H1 (cell line): ENCODE measurements at regions not wholly inside any gene's neighbourhood (a gene's known extent, or its start where the extent isn't known, plus 50 kb on each side); places are given as distances from the start of the nearest gene placed in this dataset.

Experiments used
- CTCF ChIA-PET: fragments of 300-600 bp; sonication (Branson Sonifier 250); formaldehyde crosslinking; loops from one replicate; lab custom pipeline; 2021; ENCODE audit not compliant: partially characterized antibody; lab: Charles Lee
- POLR2A ChIA-PET: fragments of 300-600 bp; sonication (Branson Sonifier 250); formaldehyde crosslinking; loops from one replicate; lab custom pipeline; 2021; ENCODE audit warnings: inconsistent platforms; ENCODE audit not compliant: partially characterized antibody; lab: Charles Lee
- DNase-seq, 2 experiments: peaks; one replicate each; pipeline versions ENCODE4 v3.0.0 to v3.0.0-alpha.2; 2010 to 2022; ENCODE audit warnings: low spot score in 2 of 2, low read depth in 1 of 2, mixed read lengths in 1 of 2
- FAIRE-seq: peaks from 2 replicates; lab custom pipeline; 2011; peaks lifted over from hg19 to GRCh38; lab: Jason Lieb, UNC
- H2AFZ ChIP-seq: 2 replicates; pipeline ENCODE4 v1.8.1; 2012; ENCODE audit warnings: low read length, inconsistent platforms
- H2AK5ac ChIP-seq: 2 replicates; pipeline ENCODE4 v1.6.1; 2013; ENCODE audit warnings: low read depth, low read length
- H2BK120ac ChIP-seq: replicated peaks from 2 replicates; pipeline ENCODE3; 2013; ENCODE audit warnings: low read depth, low read length, inconsistent platforms
- H2BK12ac ChIP-seq: 2 replicates; pipeline ENCODE4 v1.6.1; 2013; ENCODE audit warnings: low read depth, low read length
- H2BK15ac ChIP-seq: 2 replicates; pipeline ENCODE4 v1.6.1; 2013; ENCODE audit warnings: low read length
- H2BK20ac ChIP-seq: 2 replicates; pipeline ENCODE4 v1.6.1; 2013; ENCODE audit warnings: low read length
- H2BK5ac ChIP-seq: 2 replicates; pipeline ENCODE4 v1.6.1; 2013; ENCODE audit warnings: low read depth, low read length
- H3K14ac ChIP-seq: 2 replicates; pipeline ENCODE4 v1.6.1; 2013; ENCODE audit warnings: inconsistent platforms; ENCODE audit not compliant: insufficient read length
- H3K18ac ChIP-seq: 2 replicates; pipeline ENCODE4 v1.6.1; 2013; ENCODE audit warnings: low read length; ENCODE audit errors: extremely low read depth
- H3K23ac ChIP-seq: 2 replicates; pipeline ENCODE4 v1.6.1; 2013; ENCODE audit warnings: inconsistent platforms; ENCODE audit not compliant: insufficient read length
- H3K23me2 ChIP-seq: 2 replicates; pipeline ENCODE4 v1.6.1; 2013; ENCODE audit warnings: low read depth, low read length
- H3K27ac ChIP-seq: 2 replicates; pipeline ENCODE4 v1.6.1; 2011; ENCODE audit warnings: low read depth, low read length, inconsistent platforms
- H3K27me3 ChIP-seq, 4 experiments: replicated peaks in 1 of 4; 1 replicate in 1 of 4; 2 replicates in 3 of 4; pipeline versions ENCODE4 v1.6.1 to v1.8.1; 2011 to 2013; ENCODE audit warnings: low read length in 3 of 4, mild to moderate bottlenecking in 3 of 4, inconsistent platforms in 2 of 4, mixed read lengths in 2 of 4, moderate library complexity in 1 of 4; ENCODE audit not compliant: control insufficient read depth in 3 of 4, insufficient read depth in 3 of 4; ENCODE audit errors: extremely low read depth in 1 of 4
- H3K36me3 ChIP-seq, 4 experiments: 2 replicates each; pipeline versions ENCODE4 v1.6.1 to v1.8.1; 2011 to 2013; ENCODE audit warnings: mild to moderate bottlenecking in 4 of 4, low read length in 3 of 4, moderate library complexity in 2 of 4, control low read depth in 1 of 4, inconsistent platforms in 1 of 4; ENCODE audit not compliant: insufficient read depth in 4 of 4, control insufficient read depth in 2 of 4
- H3K4ac ChIP-seq: replicated peaks from 2 replicates; pipeline ENCODE3; 2013; ENCODE audit warnings: low read length, low read depth, mixed read lengths, inconsistent platforms; ENCODE audit not compliant: insufficient read length
- H3K4me1 ChIP-seq, 4 experiments: replicated peaks in 1 of 4; 1 replicate in 1 of 4; 2 replicates in 3 of 4; pipeline versions ENCODE4 v1.6.1 to v1.8.1; 2011 to 2013; ENCODE audit warnings: low read length in 3 of 4, inconsistent platforms in 2 of 4, mixed read lengths in 1 of 4; ENCODE audit not compliant: insufficient read depth in 4 of 4, control insufficient read depth in 3 of 4
- H3K4me2 ChIP-seq, 2 experiments: 2 replicates each; pipeline versions ENCODE4 v1.6.1 to v1.8.1; 2011 to 2013; ENCODE audit warnings: low read depth in 2 of 2, low read length in 2 of 2, control low read depth in 1 of 2, inconsistent platforms in 1 of 2, mild to moderate bottlenecking in 1 of 2; ENCODE audit not compliant: insufficient read depth in 1 of 2
- H3K4me3 ChIP-seq, 4 experiments: fragments of 200-600, 300-600 bp in 1 of 4; sonication (generic), shearing (Covaris generic), sonication (Bioruptor Twin) in 1 of 4; 2 replicates each; pipeline versions ENCODE4 v1.5.1 to v1.8.1; 2011 to 2016; ENCODE audit warnings: low read length in 4 of 4, low read depth in 3 of 4, control low read depth in 2 of 4, inconsistent platforms in 2 of 4, mild to moderate bottlenecking in 2 of 4, mixed read lengths in 1 of 4, moderate library complexity in 1 of 4; ENCODE audit not compliant: insufficient read depth in 2 of 4; ENCODE audit errors: extremely low read depth in 1 of 4
- H3K56ac ChIP-seq: replicated peaks from 2 replicates; pipeline ENCODE3; 2013; ENCODE audit warnings: low read depth, mild to moderate bottlenecking, mixed read lengths, low read length, inconsistent platforms; ENCODE audit not compliant: insufficient read length
- H3K79me1 ChIP-seq: 2 replicates; pipeline ENCODE4 v1.6.1; 2013; ENCODE audit warnings: low read depth, low read length, control low read depth
- H3K79me2 ChIP-seq, 2 experiments: 2 replicates each; pipeline versions ENCODE4 v1.6.1 to v1.8.1; 2012 to 2013; ENCODE audit warnings: low read length in 2 of 2, mild to moderate bottlenecking in 2 of 2, inconsistent platforms in 1 of 2; ENCODE audit not compliant: insufficient read depth in 2 of 2, control insufficient read depth in 1 of 2
- H3K9ac ChIP-seq, 4 experiments: replicated peaks in 1 of 4; 1 replicate in 1 of 4; 2 replicates in 3 of 4; pipeline versions ENCODE4 v1.6.1 to v1.8.1; 2011 to 2013; ENCODE audit warnings: low read depth in 3 of 4, low read length in 3 of 4, control low read depth in 2 of 4, mild to moderate bottlenecking in 2 of 4, moderate library complexity in 2 of 4, inconsistent platforms in 1 of 4; ENCODE audit errors: extremely low read depth in 1 of 4
- H3K9me3 ChIP-seq, 2 experiments: 2 replicates each; pipeline versions ENCODE4 v1.6.1 to v1.8.1; 2012 to 2013; ENCODE audit warnings: mild to moderate bottlenecking in 2 of 2, moderate library complexity in 2 of 2, control low read depth in 1 of 2, inconsistent platforms in 1 of 2, low read depth in 1 of 2, low read length in 1 of 2, mixed read lengths in 1 of 2; ENCODE audit not compliant: insufficient read depth in 2 of 2
- H4K20me1 ChIP-seq, 2 experiments: replicated peaks in 1 of 2; 2 replicates each; pipeline versions ENCODE3 to v1.8.1; 2011 to 2013; ENCODE audit warnings: inconsistent platforms in 2 of 2, low read length in 2 of 2, mild to moderate bottlenecking in 1 of 2; ENCODE audit not compliant: insufficient read depth in 2 of 2, control insufficient read depth in 1 of 2
- H4K5ac ChIP-seq: 2 replicates; pipeline ENCODE4 v1.6.1; 2013; ENCODE audit warnings: low read length, low read depth, mixed read lengths, inconsistent platforms; ENCODE audit not compliant: insufficient read length
- H4K8ac ChIP-seq: 2 replicates; pipeline ENCODE4 v1.8.0; 2013; ENCODE audit warnings: mild to moderate bottlenecking, moderate library complexity, low read length, inconsistent platforms; ENCODE audit not compliant: insufficient read depth; ENCODE audit errors: extremely low read depth
- H4K91ac ChIP-seq: replicated peaks from 2 replicates; pipeline ENCODE3; 2013; ENCODE audit warnings: low read length, mixed read lengths, inconsistent platforms; ENCODE audit not compliant: insufficient read length
- JUN ChIP-seq: IDR thresholded peaks from 2 replicates; pipeline ENCODE4 v1.6.1; 2011; ENCODE audit warnings: low read depth, mild to moderate bottlenecking, improper control_type of control experiment, low read length
- KDM4A ChIP-seq: IDR thresholded peaks from one replicate; pipeline ENCODE4 v1.7.1; 2012; ENCODE audit warnings: low read depth, mild to moderate bottlenecking, moderate library complexity, low read length, inconsistent platforms; ENCODE audit not compliant: severe bottlenecking
- POU5F1 ChIP-seq: IDR thresholded peaks from 2 replicates; pipeline ENCODE4 v1.6.1; 2011; ENCODE audit warnings: low read depth, mild to moderate bottlenecking, low read length, moderate library complexity
- WGBS, 2 experiments: shearing (Covaris generic) in 1 of 2; methylation state at CpG; one replicate each; pipeline versions ENCODE4 v1.1.6 to v1.1.7; 2013 to 2015; ENCODE audit warnings: low lambda C conversion rate in 2 of 2, mixed read lengths in 2 of 2, inconsistent platforms in 1 of 2, low coverage in 1 of 2, missing lambda C conversion rate in 1 of 2; ENCODE audit not compliant: insufficient replicate concordance in 2 of 2, insufficient coverage in 1 of 2, insufficient read length in 1 of 2; ENCODE audit errors: extremely low coverage in 1 of 2, missing lambda C conversion rate in 1 of 2; 5-methylcytosine and 5-hydroxymethylcytosine counted together

DNA sequence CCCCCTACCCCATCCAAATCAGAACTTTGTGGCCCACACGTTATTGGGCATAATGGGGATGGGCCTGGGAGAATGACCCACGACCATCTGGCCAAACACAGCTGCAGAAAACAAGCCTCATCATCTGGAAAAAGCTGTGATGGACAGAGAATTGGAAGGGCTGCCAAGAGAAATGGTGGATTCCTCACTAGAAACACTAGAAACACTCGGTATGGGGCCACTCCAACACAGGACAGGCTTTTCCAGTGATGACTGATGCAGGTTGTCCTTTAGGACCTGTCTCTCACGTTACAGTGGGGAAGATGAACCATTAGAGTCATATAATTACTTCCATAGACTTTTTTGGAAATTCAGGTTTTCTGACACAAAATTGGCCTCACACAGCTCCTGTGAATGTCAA lies 172.4 kb upstream of the TARS1 start:
- Histone ChIP-seq H2AK5ac (no peak overlapping the region), H3K79me2 (no peaks in the 10 kb centered on the region), H2AFZ (no peak overlapping the region), H3K14ac (no peak overlapping the region), H3K79me1 (no peaks in the 10 kb centered on the region), H3K9ac (no peak overlapping the region), H3K36me3 (no peaks in the 10 kb centered on the region), H2BK120ac (no peak overlapping the region), H3K18ac (no peak overlapping the region), H2BK15ac (no peak overlapping the region), H4K5ac (no peak overlapping the region), H2BK20ac (no peak overlapping the region), H3K23me2 (no peaks in the 10 kb centered on the region), H3K4me2 (no peak overlapping the region), H4K20me1 (no peaks in the 10 kb centered on the region), H3K9me3 (no peaks in the 10 kb centered on the region), H4K8ac (no peak overlapping the region), H3K4me3 (no peak overlapping the region), H3K23ac (no peak overlapping the region), H3K4me1 (no peaks in the 10 kb centered on the region), H3K4ac (no peak overlapping the region), H3K27me3 (no peaks in the 10 kb centered on the region), H2BK12ac (no peak overlapping the region), H3K56ac (no peak overlapping the region), H4K91ac (no peak overlapping the region), H2BK5ac (no peak overlapping the region), H3K27ac (no peak overlapping the region)
- ChIA-PET POLR2A (no interaction called here), CTCF (interaction anchor here (1.0 to 1.5 kb wide), 2 partner anchors 9 to 111 kb away, joined by 3 to 5 read pairs; no protein-coding TSS in a partner anchor)
- FAIRE-seq = no peak
- DNase-seq = no peak
- TF ChIP-seq POU5F1 (no peak), JUN (no peak), KDM4A (no peak)
- 90% methylated on average over 4 of the region's 4 CpGs; no CpG with 5 or more reads in 1 of the 2 experiments for WGBS, 2 experiments
